ENCODE measurements at regions not wholly inside any gene's neighbourhood (a gene's known extent, or its start where the extent isn't known, plus 50 kb on each side); places are given as distances from the start of the nearest gene placed in this dataset.

- DNase-seq (ENCODE audit: extremely low spot score), result no peak
- ChIA-PET POLR2A (interaction anchor here (0.5 kb wide), 1 partner anchor 68 kb away, joined by 4 read pairs; no protein-coding TSS in a partner anchor), CTCF (interaction anchor here (1.4 kb wide), 1 partner anchor 8 kb away, joined by 3 read pairs; no protein-coding TSS in a partner anchor)
- TF ChIP-seq CTCF (IDR thresholded peaks at IDR 0.05; ENCODE audit: control extremely low read depth, extremely low read depth, low read depth, missing control alignments), result no peak
Measured at GRCh38 chr16:50455288-50455845, 86.6 kb upstream of the BRD7 start.

GRCh38 chr16:50453446-50453845 is 84.7 kb upstream of the BRD7 start:
- DNase-seq (ENCODE audit: extremely low spot score), result no peak
- no peak for TF ChIP-seq CTCF (IDR thresholded peaks at IDR 0.05; ENCODE audit: control extremely low read depth, extremely low read depth, low read depth, missing control alignments)
- ChIA-PET CTCF (interaction anchor here (0.8 kb wide), 1 partner anchor 10 kb away, joined by 3 read pairs; no protein-coding TSS in a partner anchor), POLR2A (no interaction called here)

GRCh38 chr16:50451951-50452508 is 83.2 kb upstream of the BRD7 start:
- CTCF ChIA-PET, result interaction anchor here (1.3 kb wide), 1 partner anchor 21 kb away, joined by 4 read pairs; no protein-coding TSS in a partner anchor
- no peak for TF ChIP-seq CTCF (IDR thresholded peaks at IDR 0.05; ENCODE audit: control extremely low read depth, extremely low read depth, low read depth, missing control alignments)
- DNase-seq (ENCODE audit: extremely low spot score), result no peak
- POLR2A ChIA-PET, result no interaction called here

DNA sequence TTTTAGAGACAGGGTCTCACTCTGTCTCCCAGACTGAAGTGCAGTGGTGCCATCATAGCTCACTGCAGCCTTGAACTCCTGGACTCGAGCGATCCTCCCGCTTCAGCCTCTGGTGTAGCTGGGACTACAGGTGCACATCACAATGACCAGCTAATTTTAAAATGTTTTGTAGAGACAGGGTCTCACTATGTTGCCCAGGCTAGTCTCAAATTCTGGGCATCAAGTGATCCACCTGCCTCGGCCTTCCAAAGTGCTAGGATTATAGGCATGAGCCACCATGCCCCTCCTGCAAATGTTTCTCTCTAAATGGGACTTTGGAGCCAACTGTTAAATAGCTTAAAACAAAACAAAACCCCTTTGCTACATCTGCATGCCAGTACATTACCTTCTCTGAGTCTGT is 82.2 kb upstream of the BRD7 start:
- ChIA-PET CTCF (interaction anchor here (1.0 to 1.6 kb wide), 3 partner anchors 12 to 22 kb away, joined by 3 to 4 read pairs (median 4); no protein-coding TSS in a partner anchor), POLR2A (no interaction called here)
- DNase-seq (ENCODE audit: extremely low spot score), result no peak
- TF ChIP-seq CTCF (IDR thresholded peaks at IDR 0.05; ENCODE audit: control extremely low read depth, extremely low read depth, low read depth, missing control alignments), result no peak

DNA sequence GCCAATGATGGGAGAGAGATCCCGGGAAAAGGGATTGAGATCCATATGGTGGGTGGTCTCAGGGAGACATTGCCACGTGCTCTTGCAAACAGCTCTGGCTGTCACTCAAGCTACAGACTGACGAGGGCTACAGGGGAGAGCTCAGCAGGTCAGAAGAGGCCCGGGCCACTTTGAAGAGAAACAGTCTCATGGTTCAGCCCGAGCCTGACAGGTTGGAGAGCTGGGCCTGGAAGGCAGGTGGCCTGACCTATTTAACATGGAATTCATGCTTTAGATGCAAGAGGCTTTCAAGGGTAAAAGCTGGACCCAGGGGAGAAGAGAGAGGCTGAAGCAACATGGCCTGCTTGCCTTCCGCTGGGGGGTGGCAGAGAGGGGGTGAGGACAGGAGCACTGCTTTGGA is 81.0 kb upstream of the BRD7 start:
- DNase-seq (ENCODE audit: extremely low spot score), result no peak
- ChIA-PET POLR2A (no interaction called here), CTCF (interaction anchor here (1.0 to 1.6 kb wide), 2 partner anchors 13 to 20 kb away, joined by 3 to 4 read pairs; no protein-coding TSS in a partner anchor)
- no peak for TF ChIP-seq CTCF (IDR thresholded peaks at IDR 0.05; ENCODE audit: control extremely low read depth, extremely low read depth, low read depth, missing control alignments)

GRCh38 chr16:50448981-50449380 is 80.2 kb upstream of the BRD7 start:
- ChIA-PET POLR2A (no interaction called here), CTCF (no interaction called here)
- no peak for DNase-seq (ENCODE audit: extremely low spot score)
- no peak for TF ChIP-seq CTCF (IDR thresholded peaks at IDR 0.05; ENCODE audit: control extremely low read depth, extremely low read depth, low read depth, missing control alignments)

All from GM10248 (cell line).